GM12878 (cell line): ENCODE measurements at regions not wholly inside any gene's neighbourhood (a gene's known extent, or its start where the extent isn't known, plus 50 kb on each side); places are given as distances from the start of the nearest gene placed in this dataset.

ENCODE experiments used
- EP300 ChIP-seq, 2 experiments: fragments of 150-350 bp in 1 of 2; IDR thresholded peaks; 2 replicates each; pipeline ENCODE4 v1.6.1; 2011 to 2012; ENCODE audit warnings: low read depth in 2 of 2, low read length in 2 of 2, borderline replicate concordance in 1 of 2, improper control_type of control experiment in 1 of 2, inconsistent platforms in 1 of 2; ENCODE audit not compliant: control insufficient read depth in 1 of 2
- GABPA ChIP-seq: IDR thresholded peaks from 2 replicates; pipeline ENCODE4 v1.6.1; 2014; ENCODE audit warnings: antibody characterized with exemption, low read depth, mild to moderate bottlenecking, inconsistent platforms
- SPI1 ChIP-seq: IDR thresholded peaks from 2 replicates; pipeline ENCODE4 v1.6.1; 2011; ENCODE audit warnings: low read depth, mild to moderate bottlenecking, low read length, moderate library complexity, borderline replicate concordance; ENCODE audit not compliant: insufficient read depth
- TF ChIP-seq, protein P1 (sequence below): IDR thresholded peaks from 2 replicates; pipeline ENCODE4 v1.6.1; 2012; ENCODE audit warnings: low read depth, low read length, improper control_type of control experiment
- TF ChIP-seq, protein P2 (sequence below), 3 experiments: IDR thresholded peaks in 2 of 3; conservative IDR thresholded peaks in 1 of 3; 2 replicates each; pipeline ENCODE4 v1.5.1; 2011; ENCODE audit warnings: low read depth in 3 of 3, low read length in 3 of 3, mild to moderate bottlenecking in 3 of 3, control low read depth in 2 of 3, moderate library complexity in 2 of 3, inconsistent platforms in 1 of 3, mixed read lengths in 1 of 3; ENCODE audit not compliant: control insufficient read depth in 2 of 3, insufficient read depth in 1 of 3; ENCODE audit errors: extremely low read depth in 1 of 3

GRCh38 chr17:79331492-79331891 lies 256.9 kb downstream of the ENGASE start:
- no peak for TF ChIP-seq GABPA
- TF ChIP-seq, protein P1, sequence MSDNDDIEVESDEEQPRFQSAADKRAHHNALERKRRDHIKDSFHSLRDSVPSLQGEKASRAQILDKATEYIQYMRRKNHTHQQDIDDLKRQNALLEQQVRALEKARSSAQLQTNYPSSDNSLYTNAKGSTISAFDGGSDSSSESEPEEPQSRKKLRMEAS, result no peak
- TF ChIP-seq, protein P2, sequence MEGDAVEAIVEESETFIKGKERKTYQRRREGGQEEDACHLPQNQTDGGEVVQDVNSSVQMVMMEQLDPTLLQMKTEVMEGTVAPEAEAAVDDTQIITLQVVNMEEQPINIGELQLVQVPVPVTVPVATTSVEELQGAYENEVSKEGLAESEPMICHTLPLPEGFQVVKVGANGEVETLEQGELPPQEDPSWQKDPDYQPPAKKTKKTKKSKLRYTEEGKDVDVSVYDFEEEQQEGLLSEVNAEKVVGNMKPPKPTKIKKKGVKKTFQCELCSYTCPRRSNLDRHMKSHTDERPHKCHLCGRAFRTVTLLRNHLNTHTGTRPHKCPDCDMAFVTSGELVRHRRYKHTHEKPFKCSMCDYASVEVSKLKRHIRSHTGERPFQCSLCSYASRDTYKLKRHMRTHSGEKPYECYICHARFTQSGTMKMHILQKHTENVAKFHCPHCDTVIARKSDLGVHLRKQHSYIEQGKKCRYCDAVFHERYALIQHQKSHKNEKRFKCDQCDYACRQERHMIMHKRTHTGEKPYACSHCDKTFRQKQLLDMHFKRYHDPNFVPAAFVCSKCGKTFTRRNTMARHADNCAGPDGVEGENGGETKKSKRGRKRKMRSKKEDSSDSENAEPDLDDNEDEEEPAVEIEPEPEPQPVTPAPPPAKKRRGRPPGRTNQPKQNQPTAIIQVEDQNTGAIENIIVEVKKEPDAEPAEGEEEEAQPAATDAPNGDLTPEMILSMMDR (IDR thresholded peaks at IDR 0.05 in 2 of 3, conservative IDR thresholded peaks at IDR 0.05 in 1 of 3; ENCODE audit: control insufficient read depth in 2 of 3, extremely low read depth in 1 of 3, insufficient read depth in 1 of 3, low read depth in 3 of 3, low read length in 3 of 3), result no peak
- no peak for TF ChIP-seq EP300 (IDR thresholded peaks at IDR 0.05; ENCODE audit: borderline replicate concordance in 1 of 2, control insufficient read depth in 1 of 2, low read depth in 2 of 2, low read length in 2 of 2)
- TF ChIP-seq SPI1, result no peak
